Left lung (tissue), 4 donors: ENCODE measurements at regions not wholly inside any gene's neighbourhood (a gene's known extent, or its start where the extent isn't known, plus 50 kb on each side); places are given as distances from the start of the nearest gene placed in this dataset.
"Not testable (repeated sequence)": the region's sequence is repeated elsewhere in the genome, so short reads cannot be mapped to it uniquely, and the experiment has no call there.

Experiments
- ATAC-seq: fragments of 200-7000 bp; cut with Tn5 transposase; one replicate; pipeline ENCODE4 v1.9.1; 2020; ENCODE audit warnings: moderate library complexity
- DNase-seq, 4 donors: peaks; one replicate each; pipeline ENCODE4 v3.0.0-alpha.2; 2013 to 2020
- H3K27ac ChIP-seq, 2 donors: fragments of 200-600 bp; sonication (generic) in 1 of 2; one replicate each; pipeline versions ENCODE4 v1.5.0 to v1.8.0; 2020 to 2021
- H3K27me3 ChIP-seq, 2 donors: fragments of 200-600 bp; sonication (generic) in 1 of 2; one replicate each; pipeline versions ENCODE4 v1.5.0 to v1.8.0; 2020 to 2021
- H3K36me3 ChIP-seq, 2 donors: fragments of 200-600 bp; sonication (generic) in 1 of 2; one replicate each; pipeline versions ENCODE4 v1.5.0 to v1.8.0; 2020 to 2021
- H3K4me1 ChIP-seq, 2 donors: fragments of 200-600 bp; one replicate each; pipeline ENCODE4 v1.8.0; 2021
- H3K4me3 ChIP-seq, 2 donors: fragments of 200-600 bp; sonication (generic) in 1 of 2; one replicate each; pipeline versions ENCODE4 v1.5.0 to v1.8.0; 2020 to 2021; ENCODE audit warnings: mild to moderate bottlenecking in 1 of 2
- H3K9me3 ChIP-seq, 2 donors: fragments of 200-600 bp; sonication (generic) in 1 of 2; one replicate each; pipeline versions ENCODE4 v1.5.0 to v1.8.0; 2020 to 2021
- CTCF ChIP-seq, 2 donors: fragments of 200-600 bp; sonication (generic) in 1 of 2; IDR thresholded peaks; one replicate each; pipeline versions ENCODE4 v1.5.0 to v1.8.0; 2021; ENCODE audit warnings: antibody characterized with exemption in 2 of 2
- intact Hi-C, 2 donors: fragments of 100-400 bp; cut with DNase I; formaldehyde crosslinking; loops; one replicate each; pipeline versions ENCODE4 v1.11.2 to v1.14.2; 2022
- donor health status: DM: no; HTN: yes; CAD: no.
- donor health status: DM: no; HTN: no; CAD: no.

- no peaks in the 10 kb centered on the region for H3K27me3 ChIP-seq
- H3K36me3 ChIP-seq, result no peaks in the 10 kb centered on the region
- H3K9me3 ChIP-seq, result no peaks in the 10 kb centered on the region
- no peaks in the 10 kb centered on the region for H3K4me1 ChIP-seq
- intact Hi-C loops, result no loop called here
- DNase-seq, result no peak
- ATAC-seq, result no peak
- TF ChIP-seq CTCF (IDR thresholded peaks at IDR 0.05), result no peak
- no peak overlapping the region for H3K27ac ChIP-seq
- H3K4me3 ChIP-seq, result no peak overlapping the region
These were observed 752.5 kb upstream of the PCDH10 start for GRCh38 chr4:132396636-132397035.

GRCh38 chr4:132417220-132417619, 731.9 kb upstream of the PCDH10 start:
- no peak for DNase-seq

GRCh38 chr4:132427125-132427524, 722.0 kb upstream of the PCDH10 start:
- Histone ChIP-seq H3K27me3 (no peaks in the 10 kb centered on the region), H3K9me3 (no peaks in the 10 kb centered on the region), H3K4me1 (no peaks in the 10 kb centered on the region), H3K36me3 (no peaks in the 10 kb centered on the region), H3K4me3 (no peak overlapping the region), H3K27ac (no peak overlapping the region)
- TF ChIP-seq CTCF (IDR thresholded peaks at IDR 0.05), result no peak
- ATAC-seq (no peak), DNase-seq (no peak)
- intact Hi-C loops, result no loop called here

More at GRCh38 chr4:132417220-132417619, 731.9 kb upstream of the PCDH10 start:
- no peaks in the 10 kb centered on the region for H3K36me3 ChIP-seq
- intact Hi-C loops, result no loop called here
- no peak for ATAC-seq
- no peak overlapping the region for H3K4me3 ChIP-seq
- H3K4me1 ChIP-seq, result no peaks in the 10 kb centered on the region
- no peak overlapping the region for H3K27ac ChIP-seq
- H3K9me3 ChIP-seq, result peaks cover 0 to 22% of the 10 kb centered on the region in 2 donors
- TF ChIP-seq CTCF (IDR thresholded peaks at IDR 0.05), result no peak
- H3K27me3 ChIP-seq, result no peaks in the 10 kb centered on the region

GRCh38 chr4:132437117-132437516, 712.0 kb upstream of the PCDH10 start:
- intact Hi-C loops, result no loop called here
- DNase-seq (no peak), ATAC-seq (no peak)
- H3K27ac ChIP-seq, result no peak overlapping the region
- H3K36me3 ChIP-seq, result no peaks in the 10 kb centered on the region
- H3K4me1 ChIP-seq, result no peaks in the 10 kb centered on the region
- TF ChIP-seq CTCF (IDR thresholded peaks at IDR 0.05), result no peak
- no peak overlapping the region for H3K4me3 ChIP-seq
- H3K9me3 ChIP-seq, result no peaks in the 10 kb centered on the region
- no peaks in the 10 kb centered on the region for H3K27me3 ChIP-seq

DNA sequence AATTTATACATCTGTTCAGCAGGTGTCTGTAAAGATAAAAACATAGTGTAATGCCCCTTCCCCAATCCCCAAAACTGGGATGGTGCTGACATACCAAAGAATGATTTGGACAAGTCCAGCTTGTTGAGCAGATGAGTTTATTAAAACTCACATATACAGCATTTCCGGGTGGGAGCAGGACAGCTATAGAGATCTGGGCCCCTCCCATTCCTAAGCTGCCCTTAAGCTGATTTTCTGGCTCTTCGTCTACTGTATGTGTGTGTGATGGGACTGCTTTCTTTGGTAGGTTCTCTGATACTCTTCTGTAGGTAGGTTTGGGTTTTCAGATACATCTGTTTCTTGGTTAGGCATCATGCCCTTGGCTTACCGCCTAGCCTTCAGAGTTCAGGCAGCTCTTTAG, 703.7 kb upstream of the PCDH10 start:
- Histone ChIP-seq H3K4me3 (no peak overlapping the region), H3K36me3 (no peaks in the 10 kb centered on the region), H3K4me1 (no peaks in the 10 kb centered on the region), H3K27ac (no peak overlapping the region), H3K27me3 (no peaks in the 10 kb centered on the region), H3K9me3 (peaks cover 0 to 7% of the 10 kb centered on the region in 2 donors)
- intact Hi-C loops, result no loop called here
- DNase-seq (no peak), ATAC-seq (no peak)
- no peak for TF ChIP-seq CTCF (IDR thresholded peaks at IDR 0.05)

DNA sequence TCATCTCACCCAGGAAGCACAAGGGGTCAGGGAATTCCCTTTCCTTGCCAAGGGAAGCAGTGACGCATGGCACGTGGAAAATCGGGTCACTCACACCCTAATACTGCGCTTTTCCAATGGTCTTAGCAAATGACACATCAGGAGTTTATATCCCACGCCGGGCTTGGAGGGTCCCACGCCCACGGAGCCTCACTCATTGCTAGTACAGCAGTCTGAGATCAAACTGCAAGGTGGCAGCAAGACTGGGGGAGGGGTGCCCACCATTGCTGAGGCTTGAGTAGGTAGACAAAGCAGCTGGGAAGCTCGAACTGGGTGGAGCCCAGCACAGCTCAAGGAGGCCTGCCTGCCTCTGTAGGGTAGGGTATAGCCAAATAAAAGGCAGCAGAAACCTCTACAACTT, 691.1 kb upstream of the PCDH10 start:
- ATAC-seq, H3K4me3 ChIP-seq: not testable (repeated sequence)

More for the DNA sequence above, 691.1 kb upstream of the PCDH10 start:
- H3K27ac ChIP-seq, H3K36me3 ChIP-seq, H3K27me3 ChIP-seq, H3K4me1 ChIP-seq, intact Hi-C loops: not testable (repeated sequence)
- peaks cover 0 to 12% of the 10 kb centered on the region in 2 donors for H3K9me3 ChIP-seq
- DNase-seq, result peak in 1 of 4 donors; percentile 45
